K562 (cell line): ENCODE measurements at regions not wholly inside any gene's neighbourhood (a gene's known extent, or its start where the extent isn't known, plus 50 kb on each side); places are given as distances from the start of the nearest gene placed in this dataset.
"Not testable (repeated sequence)": the region's sequence is repeated elsewhere in the genome, so short reads cannot be mapped to it uniquely, and the experiment has no call there.

Experiments
- BMI1 ChIP-seq: fragments of 150-350 bp; IDR thresholded peaks from 2 replicates; pipeline ENCODE4 v1.6.1; 2014; ENCODE audit warnings: low read length
- CHCHD3 ChIP-seq: fragments of 250-450 bp; sonication (Bioruptor Pico); IDR thresholded peaks from 2 replicates; pipeline ENCODE4 v2.1.2; 2022; ENCODE audit warnings: mild to moderate bottlenecking
- ERF ChIP-seq: fragments of 450-650 bp; formaldehyde crosslinking; IDR thresholded peaks from 2 replicates; pipeline ENCODE4 v1.4.0; 2020; ENCODE audit warnings: mild to moderate bottlenecking, mixed read lengths
- SETDB1 ChIP-seq: IDR thresholded peaks from one replicate; pipeline ENCODE4 v1.6.1; 2012; ENCODE audit warnings: low read length, control low read depth, inconsistent platforms
- TCF7L2 ChIP-seq: fragments of 150-350 bp; IDR thresholded peaks from 2 replicates; pipeline ENCODE4 v1.6.1; 2016; ENCODE audit warnings: low read depth, mild to moderate bottlenecking, low read length, moderate library complexity
- ZBTB1 ChIP-seq: sonication (generic); formaldehyde crosslinking; IDR thresholded peaks from 2 replicates; pipeline ENCODE4 v1.8.1; 2023; ENCODE audit warnings: missing genetic modification reagents, low read depth, mild to moderate bottlenecking, borderline replicate concordance
- ZNF764 ChIP-seq: fragments of 250-450 bp; sonication (Bioruptor Pico); IDR thresholded peaks from 2 replicates; pipeline ENCODE4 v1.4.0; 2020; ENCODE audit warnings: low read depth, mild to moderate bottlenecking, moderate library complexity
- TF ChIP-seq, protein P1 (sequence below): sonication (generic); formaldehyde crosslinking; IDR thresholded peaks from 2 replicates; pipeline ENCODE4 v1.5.0; 2020; ENCODE audit warnings: missing genetic modification reagents
- TF ChIP-seq, protein P2 (sequence below), 3 experiments: IDR thresholded peaks in 2 of 3; conservative IDR thresholded peaks in 1 of 3; 2 replicates each; pipeline ENCODE4 v1.5.1; 2011 to 2012; ENCODE audit warnings: low read length in 3 of 3, mild to moderate bottlenecking in 3 of 3, control low read depth in 2 of 3, improper control_type of control experiment in 1 of 3, inconsistent platforms in 1 of 3, low read depth in 1 of 3, mixed read lengths in 1 of 3, moderate library complexity in 1 of 3; ENCODE audit not compliant: insufficient read depth in 2 of 3
- TF ChIP-seq, protein P3 (sequence below): sonication (generic); formaldehyde crosslinking; IDR thresholded peaks from 2 replicates; pipeline ENCODE4 v1.8.1; 2022; ENCODE audit warnings: missing genetic modification reagents

DNA sequence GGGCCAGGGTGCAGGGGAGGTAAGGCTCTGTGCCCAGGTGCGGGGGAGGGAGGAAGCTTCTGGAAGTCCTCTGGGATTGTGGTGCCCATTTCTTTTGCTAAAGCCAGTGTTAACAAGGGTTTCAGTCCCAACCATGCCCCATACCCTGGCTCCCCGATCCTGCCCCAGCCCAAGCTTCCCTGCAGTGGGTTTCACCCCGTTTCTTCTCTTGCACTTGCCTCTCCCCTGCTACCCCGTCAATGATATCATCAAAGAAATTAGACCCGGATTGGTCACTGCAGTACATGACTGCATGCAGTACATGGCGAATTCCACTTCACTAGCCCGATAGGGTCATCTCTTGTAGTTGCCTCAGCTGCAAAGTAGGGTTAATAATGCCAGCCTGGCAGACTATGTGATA lies 174.0 kb downstream of the BCL2L11 start:
- TF ChIP-seq ZNF764; BMI1; CHCHD3 (CRISPR knock-in tag); SETDB1; TCF7L2; ERF (CRISPR knock-in tag); ZBTB1 (CRISPR knock-in tag): not testable (repeated sequence)
- TF ChIP-seq, protein P1, sequence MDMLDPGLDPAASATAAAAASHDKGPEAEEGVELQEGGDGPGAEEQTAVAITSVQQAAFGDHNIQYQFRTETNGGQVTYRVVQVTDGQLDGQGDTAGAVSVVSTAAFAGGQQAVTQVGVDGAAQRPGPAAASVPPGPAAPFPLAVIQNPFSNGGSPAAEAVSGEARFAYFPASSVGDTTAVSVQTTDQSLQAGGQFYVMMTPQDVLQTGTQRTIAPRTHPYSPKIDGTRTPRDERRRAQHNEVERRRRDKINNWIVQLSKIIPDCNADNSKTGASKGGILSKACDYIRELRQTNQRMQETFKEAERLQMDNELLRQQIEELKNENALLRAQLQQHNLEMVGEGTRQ: not testable (repeated sequence)
- TF ChIP-seq, protein P2, sequence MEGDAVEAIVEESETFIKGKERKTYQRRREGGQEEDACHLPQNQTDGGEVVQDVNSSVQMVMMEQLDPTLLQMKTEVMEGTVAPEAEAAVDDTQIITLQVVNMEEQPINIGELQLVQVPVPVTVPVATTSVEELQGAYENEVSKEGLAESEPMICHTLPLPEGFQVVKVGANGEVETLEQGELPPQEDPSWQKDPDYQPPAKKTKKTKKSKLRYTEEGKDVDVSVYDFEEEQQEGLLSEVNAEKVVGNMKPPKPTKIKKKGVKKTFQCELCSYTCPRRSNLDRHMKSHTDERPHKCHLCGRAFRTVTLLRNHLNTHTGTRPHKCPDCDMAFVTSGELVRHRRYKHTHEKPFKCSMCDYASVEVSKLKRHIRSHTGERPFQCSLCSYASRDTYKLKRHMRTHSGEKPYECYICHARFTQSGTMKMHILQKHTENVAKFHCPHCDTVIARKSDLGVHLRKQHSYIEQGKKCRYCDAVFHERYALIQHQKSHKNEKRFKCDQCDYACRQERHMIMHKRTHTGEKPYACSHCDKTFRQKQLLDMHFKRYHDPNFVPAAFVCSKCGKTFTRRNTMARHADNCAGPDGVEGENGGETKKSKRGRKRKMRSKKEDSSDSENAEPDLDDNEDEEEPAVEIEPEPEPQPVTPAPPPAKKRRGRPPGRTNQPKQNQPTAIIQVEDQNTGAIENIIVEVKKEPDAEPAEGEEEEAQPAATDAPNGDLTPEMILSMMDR (IDR thresholded peaks at IDR 0.05 in 2 of 3, conservative IDR thresholded peaks at IDR 0.05 in 1 of 3; ENCODE audit: insufficient read depth in 2 of 3, low read depth in 1 of 3, low read length in 3 of 3): not testable (repeated sequence)
- TF ChIP-seq, protein P3, sequence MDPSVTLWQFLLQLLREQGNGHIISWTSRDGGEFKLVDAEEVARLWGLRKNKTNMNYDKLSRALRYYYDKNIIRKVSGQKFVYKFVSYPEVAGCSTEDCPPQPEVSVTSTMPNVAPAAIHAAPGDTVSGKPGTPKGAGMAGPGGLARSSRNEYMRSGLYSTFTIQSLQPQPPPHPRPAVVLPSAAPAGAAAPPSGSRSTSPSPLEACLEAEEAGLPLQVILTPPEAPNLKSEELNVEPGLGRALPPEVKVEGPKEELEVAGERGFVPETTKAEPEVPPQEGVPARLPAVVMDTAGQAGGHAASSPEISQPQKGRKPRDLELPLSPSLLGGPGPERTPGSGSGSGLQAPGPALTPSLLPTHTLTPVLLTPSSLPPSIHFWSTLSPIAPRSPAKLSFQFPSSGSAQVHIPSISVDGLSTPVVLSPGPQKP (CRISPR knock-in tag): not testable (repeated sequence)
